GM12864 (cell line): ENCODE measurements at regions not wholly inside any gene's neighbourhood (a gene's known extent, or its start where the extent isn't known, plus 50 kb on each side); places are given as distances from the start of the nearest gene placed in this dataset.
"Not testable (repeated sequence)": the region's sequence is repeated elsewhere in the genome, so short reads cannot be mapped to it uniquely, and the experiment has no call there.

ENCODE experiments used
- DNase-seq: peaks from one replicate; pipeline ENCODE4 v3.0.0-alpha.2; 2011; ENCODE audit warnings: low read depth
- H3K4me3 ChIP-seq: 2 replicates; pipeline ENCODE4 v1.5.1; 2011; ENCODE audit warnings: mild to moderate bottlenecking, low read depth, low read length, control low read depth
- TF ChIP-seq, protein P1 (sequence below): IDR thresholded peaks from 2 replicates; pipeline ENCODE4 v1.5.1; 2011; ENCODE audit warnings: low read depth, mild to moderate bottlenecking, moderate library complexity, low read length, control low read depth, inconsistent platforms; ENCODE audit errors: missing control alignments

DNA sequence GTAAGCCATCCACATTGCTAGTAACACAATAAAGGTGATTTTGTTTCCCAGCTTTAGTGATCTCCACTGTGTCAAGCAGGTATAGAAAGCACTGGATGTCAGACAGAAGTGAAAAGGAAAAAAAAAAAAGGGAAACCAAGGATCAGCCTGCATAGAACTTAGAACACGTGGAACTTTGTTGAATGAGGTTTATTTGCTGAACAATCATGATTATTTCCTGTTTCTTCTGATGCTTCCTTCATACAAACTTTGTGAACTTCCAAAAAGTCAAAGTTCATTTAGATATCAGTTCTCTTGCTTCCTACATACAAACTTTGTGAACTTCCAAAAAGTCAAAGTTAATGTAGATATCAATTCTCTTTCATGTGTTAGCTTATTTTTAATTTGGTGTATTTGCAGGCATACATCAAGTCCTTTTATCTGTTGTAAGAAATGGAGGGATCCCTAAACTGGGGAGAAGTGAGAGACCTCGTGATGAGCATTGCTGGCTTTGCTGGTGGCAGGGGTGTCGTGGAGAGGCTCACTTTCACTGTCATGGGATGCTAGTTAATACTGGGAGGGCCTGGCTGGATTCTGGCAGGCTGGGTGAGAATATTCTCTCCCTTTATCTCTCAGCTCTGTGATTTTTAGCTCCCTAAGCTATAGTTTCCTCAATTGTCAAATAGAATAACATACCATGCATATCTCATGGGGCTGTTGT lies 298.4 kb downstream of the INHBA start:
- no peak overlapping the region for H3K4me3 ChIP-seq
- no peak for DNase-seq
- TF ChIP-seq, protein P1, sequence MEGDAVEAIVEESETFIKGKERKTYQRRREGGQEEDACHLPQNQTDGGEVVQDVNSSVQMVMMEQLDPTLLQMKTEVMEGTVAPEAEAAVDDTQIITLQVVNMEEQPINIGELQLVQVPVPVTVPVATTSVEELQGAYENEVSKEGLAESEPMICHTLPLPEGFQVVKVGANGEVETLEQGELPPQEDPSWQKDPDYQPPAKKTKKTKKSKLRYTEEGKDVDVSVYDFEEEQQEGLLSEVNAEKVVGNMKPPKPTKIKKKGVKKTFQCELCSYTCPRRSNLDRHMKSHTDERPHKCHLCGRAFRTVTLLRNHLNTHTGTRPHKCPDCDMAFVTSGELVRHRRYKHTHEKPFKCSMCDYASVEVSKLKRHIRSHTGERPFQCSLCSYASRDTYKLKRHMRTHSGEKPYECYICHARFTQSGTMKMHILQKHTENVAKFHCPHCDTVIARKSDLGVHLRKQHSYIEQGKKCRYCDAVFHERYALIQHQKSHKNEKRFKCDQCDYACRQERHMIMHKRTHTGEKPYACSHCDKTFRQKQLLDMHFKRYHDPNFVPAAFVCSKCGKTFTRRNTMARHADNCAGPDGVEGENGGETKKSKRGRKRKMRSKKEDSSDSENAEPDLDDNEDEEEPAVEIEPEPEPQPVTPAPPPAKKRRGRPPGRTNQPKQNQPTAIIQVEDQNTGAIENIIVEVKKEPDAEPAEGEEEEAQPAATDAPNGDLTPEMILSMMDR: no peak

DNA sequence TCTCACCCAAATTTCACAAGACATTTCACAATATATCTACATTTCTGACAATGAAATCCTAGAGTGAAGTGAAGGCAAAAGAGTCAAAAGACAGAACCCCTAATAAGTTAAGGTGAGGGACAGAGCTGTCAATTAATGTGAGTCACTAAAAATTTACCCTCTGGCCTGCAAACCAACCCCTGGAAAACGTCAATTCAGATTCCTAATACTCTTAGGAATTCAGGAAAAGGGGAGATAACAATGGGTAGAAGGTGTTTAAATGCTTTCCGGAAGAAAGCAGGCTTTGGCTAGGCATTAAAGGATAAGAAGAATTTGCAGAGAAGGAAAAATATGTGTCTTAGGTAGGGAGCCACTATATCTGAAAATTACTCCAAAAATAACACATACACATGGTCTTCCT lies 299.6 kb downstream of the INHBA start:
- DNase-seq: no peak
- H3K4me3 ChIP-seq: no peak overlapping the region
- TF ChIP-seq, protein P1: no peak

DNA sequence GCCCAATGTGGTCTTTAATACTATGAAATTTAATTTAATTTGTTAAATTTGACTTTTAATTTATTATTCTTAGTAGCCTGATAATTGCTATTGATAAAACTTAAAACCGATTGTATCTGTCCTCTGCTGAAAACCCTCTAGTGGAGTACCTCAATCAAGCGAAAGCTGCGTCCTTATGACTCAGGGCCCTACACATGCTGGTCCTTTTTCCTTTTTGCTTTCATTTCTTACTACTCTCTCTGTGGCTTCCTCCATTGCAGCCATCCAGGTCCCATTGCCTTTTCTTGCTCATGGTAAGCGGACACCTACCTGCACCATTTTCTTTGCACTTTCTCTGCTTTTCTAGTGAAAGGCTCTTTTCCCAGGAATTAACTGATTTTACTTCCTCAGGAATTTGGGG lies 301.1 kb downstream of the INHBA start:
- no peak overlapping the region for H3K4me3 ChIP-seq
- DNase-seq: no peak
- TF ChIP-seq, protein P1: no peak

DNA sequence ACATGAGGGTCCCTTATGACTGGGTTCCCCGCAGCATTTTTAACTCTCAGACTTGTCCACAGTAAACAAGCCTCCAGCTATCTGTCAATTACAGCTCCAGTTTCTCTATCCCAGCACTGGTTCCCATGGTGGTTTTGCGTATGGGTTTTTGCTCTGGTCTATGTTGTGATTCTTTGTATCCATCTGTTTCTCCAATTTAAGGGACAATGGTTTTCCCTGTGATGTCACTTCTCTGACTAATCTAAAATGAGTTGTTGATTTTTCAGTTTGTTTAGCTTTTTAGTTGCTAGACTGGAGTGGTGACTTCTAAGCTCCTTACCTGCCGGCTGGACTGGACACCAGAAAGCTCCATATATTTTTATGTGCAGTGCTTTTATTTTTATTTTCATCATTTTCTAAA lies 303.7 kb downstream of the INHBA start:
- TF ChIP-seq, protein P1: no peak
- no peak for DNase-seq

DNA sequence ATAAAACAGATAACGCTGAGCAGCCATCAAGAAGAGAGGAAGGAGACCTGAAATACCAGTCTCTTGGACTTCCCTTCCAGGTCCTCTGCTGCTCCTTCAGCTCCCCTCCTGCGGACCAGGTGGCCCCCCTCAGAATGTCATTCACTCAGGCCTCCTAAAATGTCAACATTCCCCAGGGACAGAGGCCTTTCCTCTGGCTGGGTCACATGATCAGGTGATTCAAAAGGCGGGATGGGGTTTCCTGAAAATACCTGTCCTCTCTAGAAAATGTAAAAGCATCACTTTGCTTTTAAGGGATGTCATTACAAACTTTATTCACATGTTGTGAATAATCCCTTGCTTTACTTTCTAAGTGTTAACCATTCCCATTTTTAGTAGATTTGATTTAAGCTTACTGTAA lies 311.1 kb downstream of the INHBA start:
- TF ChIP-seq, protein P1: no peak
- H3K4me3 ChIP-seq: no peak overlapping the region
- no peak for DNase-seq

More for the DNA sequence above, 303.7 kb downstream of the INHBA start:
- no peak overlapping the region for H3K4me3 ChIP-seq

DNA sequence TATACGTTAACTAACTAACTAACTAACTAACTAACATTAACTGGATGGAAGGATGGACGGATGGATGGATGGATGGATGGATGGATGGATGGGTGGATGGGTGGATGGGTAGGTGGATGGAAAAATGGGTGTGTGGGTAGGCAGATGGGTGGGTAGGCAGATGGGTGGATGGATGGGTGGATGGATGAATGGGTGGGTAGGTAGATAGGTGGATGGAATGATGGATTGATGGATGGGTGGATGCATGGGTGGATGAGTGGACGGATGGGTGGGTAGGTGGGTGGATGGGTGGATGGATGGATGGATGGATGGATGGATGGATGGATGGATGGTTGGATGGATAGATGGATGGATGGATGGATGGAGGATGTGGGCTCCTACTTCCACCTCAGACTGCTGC lies 314.0 kb downstream of the INHBA start:
- not testable (repeated sequence) for DNase-seq, H3K4me3 ChIP-seq

DNA sequence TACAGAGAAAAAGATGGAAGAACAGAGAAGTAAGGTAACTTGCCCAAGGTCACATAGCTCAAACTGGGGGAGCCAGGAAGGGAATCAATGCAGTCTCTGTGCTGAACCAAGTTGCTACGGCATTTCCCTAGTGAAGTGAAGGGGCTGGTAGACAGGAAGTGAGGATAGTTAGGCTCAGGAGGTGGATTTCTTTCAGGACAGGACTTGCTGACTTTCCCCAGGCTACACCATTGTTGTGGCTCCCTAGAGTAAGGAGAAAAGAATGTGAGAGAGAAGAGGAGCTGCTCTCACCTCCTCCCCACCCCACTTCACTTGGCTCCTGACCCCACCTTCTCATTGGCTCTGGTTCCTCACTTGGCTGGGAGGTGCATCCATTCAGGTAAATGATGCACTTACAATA lies 316.9 kb downstream of the INHBA start:
- no peak overlapping the region for H3K4me3 ChIP-seq
- TF ChIP-seq, protein P1: no peak
- DNase-seq: no peak
